ENCODE measurements at regions not wholly inside any gene's neighbourhood (a gene's known extent, or its start where the extent isn't known, plus 50 kb on each side); places are given as distances from the start of the nearest gene placed in this dataset.
A peak's percentile ranks its signal among the peaks of the same experiment; 100 is the strongest.

- no peak for TF ChIP-seq ZFX (IDR thresholded peaks at IDR 0.05)
- TF ChIP-seq, protein P1, sequence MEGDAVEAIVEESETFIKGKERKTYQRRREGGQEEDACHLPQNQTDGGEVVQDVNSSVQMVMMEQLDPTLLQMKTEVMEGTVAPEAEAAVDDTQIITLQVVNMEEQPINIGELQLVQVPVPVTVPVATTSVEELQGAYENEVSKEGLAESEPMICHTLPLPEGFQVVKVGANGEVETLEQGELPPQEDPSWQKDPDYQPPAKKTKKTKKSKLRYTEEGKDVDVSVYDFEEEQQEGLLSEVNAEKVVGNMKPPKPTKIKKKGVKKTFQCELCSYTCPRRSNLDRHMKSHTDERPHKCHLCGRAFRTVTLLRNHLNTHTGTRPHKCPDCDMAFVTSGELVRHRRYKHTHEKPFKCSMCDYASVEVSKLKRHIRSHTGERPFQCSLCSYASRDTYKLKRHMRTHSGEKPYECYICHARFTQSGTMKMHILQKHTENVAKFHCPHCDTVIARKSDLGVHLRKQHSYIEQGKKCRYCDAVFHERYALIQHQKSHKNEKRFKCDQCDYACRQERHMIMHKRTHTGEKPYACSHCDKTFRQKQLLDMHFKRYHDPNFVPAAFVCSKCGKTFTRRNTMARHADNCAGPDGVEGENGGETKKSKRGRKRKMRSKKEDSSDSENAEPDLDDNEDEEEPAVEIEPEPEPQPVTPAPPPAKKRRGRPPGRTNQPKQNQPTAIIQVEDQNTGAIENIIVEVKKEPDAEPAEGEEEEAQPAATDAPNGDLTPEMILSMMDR (conservative IDR thresholded peaks at IDR 0.05), result no peak
Observed at GRCh38 chr10:57979956-57980355, 287.7 kb downstream of the IPMK start.

DNA sequence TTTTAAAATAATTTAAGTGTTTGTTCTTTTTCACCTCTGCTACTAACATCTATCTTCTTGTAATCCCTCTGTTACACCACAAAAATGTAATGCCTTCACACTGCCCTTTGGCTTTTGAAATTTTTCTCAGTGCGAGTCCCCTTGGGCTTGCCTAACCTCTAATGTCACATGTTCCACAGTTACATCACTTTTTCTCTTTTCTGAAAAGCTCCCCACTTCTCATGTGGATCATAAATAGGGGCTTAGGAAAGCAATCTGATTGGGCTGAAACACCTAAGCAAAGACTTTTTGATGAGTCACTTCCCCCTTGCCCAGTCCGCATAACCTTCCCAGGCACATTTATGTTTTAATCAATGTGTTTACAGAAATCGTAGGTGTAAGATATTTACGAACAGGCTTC, 288.2 kb downstream of the IPMK start:
- TF ChIP-seq ZFX (IDR thresholded peaks at IDR 0.05), result no peak
- TF ChIP-seq, protein P1 (conservative IDR thresholded peaks at IDR 0.05), result no peak
- H3K27ac ChIP-seq, result no peak overlapping the region

More at GRCh38 chr10:57979956-57980355, 287.7 kb downstream of the IPMK start:
- no peak overlapping the region for H3K27ac ChIP-seq

DNA sequence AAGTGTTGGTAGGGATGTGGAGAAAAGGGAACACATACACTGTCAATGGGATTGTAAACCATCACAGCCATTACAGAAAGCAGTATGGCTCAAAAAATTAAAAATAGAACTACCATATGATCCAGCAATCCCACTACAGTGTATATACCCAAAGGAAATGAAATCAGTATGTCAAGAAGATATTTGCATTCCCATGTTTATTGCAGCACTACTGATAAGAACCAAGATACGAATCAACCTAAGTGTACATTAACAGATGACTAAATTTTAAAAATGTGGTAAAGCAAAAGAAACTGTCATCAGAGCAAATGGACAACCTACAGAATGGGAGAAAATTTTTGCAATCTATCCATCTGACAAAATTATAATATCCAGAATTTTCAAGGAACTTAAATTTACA, 290.4 kb downstream of the IPMK start:
- TF ChIP-seq, protein P1 (conservative IDR thresholded peaks at IDR 0.05), result no peak
- TF ChIP-seq ZFX (IDR thresholded peaks at IDR 0.05), result no peak
- no peak overlapping the region for H3K27ac ChIP-seq

DNA sequence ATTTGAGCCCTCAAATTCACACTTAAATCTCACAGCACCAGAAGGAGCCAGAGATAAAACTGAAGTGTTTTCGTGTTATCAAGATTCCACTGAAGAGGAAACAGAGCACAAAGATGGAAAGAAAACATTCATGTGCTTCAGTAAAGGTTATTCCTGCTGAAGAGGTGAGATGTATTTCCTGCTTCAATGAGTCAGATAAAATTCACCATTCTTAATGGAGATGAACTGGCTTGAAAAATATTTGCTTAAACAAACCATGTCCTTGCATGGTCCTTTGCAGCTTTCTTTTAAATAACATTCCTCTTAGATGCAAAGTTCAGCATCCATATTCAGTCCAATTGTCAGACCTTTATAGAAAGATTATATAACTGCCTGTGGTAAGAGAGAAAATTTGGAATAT, 294.2 kb downstream of the IPMK start:
- TF ChIP-seq, protein P1 (conservative IDR thresholded peaks at IDR 0.05), result no peak
- TF ChIP-seq ZFX (IDR thresholded peaks at IDR 0.05), result no peak
- no peak overlapping the region for H3K27ac ChIP-seq

- H3K27ac ChIP-seq, result no peak overlapping the region
Observed at GRCh38 chr10:57972783-57973182, 294.9 kb downstream of the IPMK start.

DNA sequence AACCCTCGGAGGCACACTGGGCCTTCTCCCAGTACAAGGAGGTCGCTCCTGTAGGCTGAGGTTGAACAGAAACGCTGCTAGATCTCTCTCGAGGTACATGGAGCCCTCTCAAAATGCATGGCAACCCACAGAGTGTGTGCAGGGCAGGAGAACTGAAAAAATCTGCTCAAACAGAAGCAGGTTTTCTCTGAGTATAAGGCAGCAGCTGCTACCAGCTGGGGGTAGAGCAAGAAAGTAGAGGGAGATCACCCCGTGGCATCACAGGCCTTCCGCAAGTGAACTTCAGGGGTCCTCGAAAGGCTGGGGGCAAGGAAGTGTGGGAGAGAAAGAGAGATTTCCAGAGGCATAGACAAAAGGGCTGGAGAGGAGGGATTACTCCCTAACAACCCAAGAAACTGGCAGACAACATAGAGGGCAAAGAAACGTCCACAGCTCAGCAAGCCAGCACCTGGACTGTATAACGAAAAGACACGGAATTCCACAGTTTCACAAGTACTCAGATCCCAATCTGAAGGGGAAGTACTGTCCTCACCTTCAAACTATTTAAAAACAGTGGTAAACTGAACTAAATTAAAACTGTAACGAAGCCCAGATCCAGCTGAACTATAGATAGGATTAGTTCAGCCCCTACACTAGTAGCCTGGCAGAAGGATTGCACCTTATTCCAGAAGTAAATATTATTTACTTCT, 299.2 kb downstream of the IPMK start:
- no peak for TF ChIP-seq ZFX (IDR thresholded peaks at IDR 0.05)
- TF ChIP-seq, protein P1 (conservative IDR thresholded peaks at IDR 0.05), result no peak
- no peak overlapping the region for H3K27ac ChIP-seq

More at GRCh38 chr10:57972783-57973182, 294.9 kb downstream of the IPMK start:
- no peak for TF ChIP-seq ZFX (IDR thresholded peaks at IDR 0.05)
- TF ChIP-seq, protein P1 (conservative IDR thresholded peaks at IDR 0.05), result no peak

GRCh38 chr10:57964351-57964750, 303.3 kb downstream of the IPMK start:
- TF ChIP-seq ZFX (IDR thresholded peaks at IDR 0.05), result no peak
- no peak overlapping the region for H3K27ac ChIP-seq

DNA sequence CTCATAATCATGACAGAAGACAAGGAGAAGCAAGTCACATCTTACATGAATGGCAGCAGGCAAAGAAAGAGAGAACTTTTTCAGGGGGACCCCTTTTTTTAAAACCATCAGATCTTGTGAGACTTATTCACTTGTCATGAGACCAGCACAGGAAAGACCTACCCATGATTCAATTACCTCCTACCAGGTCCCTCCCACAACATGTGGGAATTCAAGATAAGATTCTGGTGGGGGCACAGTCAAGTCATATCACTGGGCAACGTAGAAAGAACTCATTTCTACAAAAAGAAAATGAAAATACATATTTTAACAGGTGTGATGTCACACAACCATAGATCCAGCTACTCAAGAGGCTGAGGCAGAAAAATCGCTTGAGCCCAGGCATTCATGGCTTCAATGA, 304.1 kb downstream of the IPMK start:
- peak overlapping the region; percentile 31; the same call in 1 of the 2 replicates for H3K27ac ChIP-seq
- no peak for TF ChIP-seq ZFX (IDR thresholded peaks at IDR 0.05)
